ENCODE measurements at regions not wholly inside any gene's neighbourhood (a gene's known extent, or its start where the extent isn't known, plus 50 kb on each side); places are given as distances from the start of the nearest gene placed in this dataset.

GRCh38 chr11:128328955-128329551 is 258.3 kb downstream of the ETS1 start:
- DNase-seq (ENCODE audit: low read depth in 2 of 2), result no peak

GRCh38 chr11:128327274-128327673 is 260.1 kb downstream of the ETS1 start:
- no peak for DNase-seq (ENCODE audit: low read depth in 2 of 2)

GRCh38 chr11:128326791-128327190 is 260.6 kb downstream of the ETS1 start:
- DNase-seq (ENCODE audit: low read depth in 2 of 2), result no peak

- peak; percentile 45 to 62 for DNase-seq (ENCODE audit: low read depth in 2 of 2)
Measured at GRCh38 chr11:128324531-128325141, 262.7 kb downstream of the ETS1 start.

GRCh38 chr11:128324051-128324481 is 263.3 kb downstream of the ETS1 start:
- no peak for DNase-seq (ENCODE audit: low read depth in 2 of 2)

- no peak for DNase-seq (ENCODE audit: low read depth in 2 of 2)
Measured at GRCh38 chr11:128323381-128323780, 264.0 kb downstream of the ETS1 start.

GRCh38 chr11:128318856-128319474 is 268.4 kb downstream of the ETS1 start:
- peak in 1 of 2 donors; percentile 45 for DNase-seq (ENCODE audit: low read depth in 2 of 2)

GRCh38 chr11:128316541-128317227 is 270.7 kb downstream of the ETS1 start:
- no peak for DNase-seq (ENCODE audit: low read depth in 2 of 2)

- no peak for DNase-seq (ENCODE audit: low read depth in 2 of 2)
Measured at GRCh38 chr11:128315933-128316332, 271.4 kb downstream of the ETS1 start.

GRCh38 chr11:128313931-128314330 is 273.4 kb downstream of the ETS1 start:
- no peak for DNase-seq (ENCODE audit: low read depth in 2 of 2)

GRCh38 chr11:128311742-128312719 is 275.3 kb downstream of the ETS1 start:
- no peak for DNase-seq (ENCODE audit: low read depth in 2 of 2)

- DNase-seq (ENCODE audit: low read depth in 2 of 2), result no peak
Measured at GRCh38 chr11:128310676-128311445, 276.5 kb downstream of the ETS1 start.

GRCh38 chr11:128310005-128310404 is 277.4 kb downstream of the ETS1 start:
- DNase-seq (ENCODE audit: low read depth in 2 of 2), result no peak

- DNase-seq (ENCODE audit: low read depth in 2 of 2), result no peak
Measured at GRCh38 chr11:128308794-128309193, 278.6 kb downstream of the ETS1 start.

- no peak for DNase-seq (ENCODE audit: low read depth in 2 of 2)
Measured at GRCh38 chr11:128305588-128305987, 281.8 kb downstream of the ETS1 start.

GRCh38 chr11:128304666-128305485 is 282.5 kb downstream of the ETS1 start:
- no peak for DNase-seq (ENCODE audit: low read depth in 2 of 2)

- no peak for DNase-seq (ENCODE audit: low read depth in 2 of 2)
Measured at GRCh38 chr11:128304116-128304515, 283.2 kb downstream of the ETS1 start.

GRCh38 chr11:128303383-128303782 is 284.0 kb downstream of the ETS1 start:
- no peak for DNase-seq (ENCODE audit: low read depth in 2 of 2)

- DNase-seq (ENCODE audit: low read depth in 2 of 2), result peak in 1 of 2 donors; percentile 49
Measured at GRCh38 chr11:128302425-128303186, 284.8 kb downstream of the ETS1 start.

Measured in stimulated activated CD4-positive, alpha-beta T cell treated with anti-CD3 and anti-CD28 coated beads, Interleukin-1b, Interleukin-23, amount 100 ng/mL, for 4 hours (primary cell).